ENCODE measurements at regions not wholly inside any gene's neighbourhood (a gene's known extent, or its start where the extent isn't known, plus 50 kb on each side); places are given as distances from the start of the nearest gene placed in this dataset.

GRCh38 chrX:1938190-1938589, 323.3 kb downstream of the ASMT start:
- peaks cover 4% of the 10 kb centered on the region for H3K4me1 ChIP-seq (ENCODE audit: control insufficient read depth, insufficient read depth, low read length)
- H3K27me3 Mint-ChIP-seq (ENCODE audit: low read depth in 2 of 2), result no peaks in the 10 kb centered on the region
- 86% methylated on average over 6 of the region's 6 CpGs for WGBS (ENCODE audit: insufficient coverage)
- ATAC-seq (no peak), DNase-seq (no peak)
- H3K9me3 ChIP-seq (ENCODE audit: control insufficient read depth, insufficient read depth, low read length), result peaks cover 14% of the 10 kb centered on the region
- no peak overlapping the region for H3K4me3 ChIP-seq (ENCODE audit: low read length)
- intact Hi-C loops (cut with micrococcal nuclease), result no loop called here
- no peaks in the 10 kb centered on the region for H3K36me3 ChIP-seq (ENCODE audit: control insufficient read depth, insufficient read depth, low read length)
- peak overlapping the region; percentile 41 to 64 for H3K27ac Mint-ChIP-seq
- H3K27ac ChIP-seq (ENCODE audit: low read length), result no peak overlapping the region
- H3K27me3 ChIP-seq (ENCODE audit: control insufficient read depth, insufficient read depth, low read length), result no peaks in the 10 kb centered on the region
- peaks cover 6 to 7% of the 10 kb centered on the region in 2 donors for H3K9me3 Mint-ChIP-seq
- no peak for TF ChIP-seq CTCF (IDR thresholded peaks at IDR 0.05)
- H3K4me1 Mint-ChIP-seq, result peaks cover 17 to 19% of the 10 kb centered on the region in 2 donors
- H3K36me3 Mint-ChIP-seq, result peaks cover 8% of the 10 kb centered on the region
- H3K4me3 Mint-ChIP-seq, result peak overlapping the region; percentile 45

- TF ChIP-seq CTCF (IDR thresholded peaks at IDR 0.05), result no peak
- peaks cover 14% of the 10 kb centered on the region for H3K9me3 ChIP-seq (ENCODE audit: control insufficient read depth, insufficient read depth, low read length)
- H3K27ac ChIP-seq (ENCODE audit: low read length), result no peak overlapping the region
- ATAC-seq (no peak), DNase-seq (no peak)
- no peak overlapping the region for H3K4me3 ChIP-seq (ENCODE audit: low read length)
- Mint-ChIP-seq H3K4me3 (no peak overlapping the region), H3K4me1 (peaks cover 14 to 17% of the 10 kb centered on the region in 2 donors), H3K27ac (no peak overlapping the region), H3K27me3 (ENCODE audit: low read depth in 2 of 2) (no peaks in the 10 kb centered on the region), H3K36me3 (peaks cover 8% of the 10 kb centered on the region), H3K9me3 (peaks cover 6 to 7% of the 10 kb centered on the region in 2 donors)
- H3K27me3 ChIP-seq (ENCODE audit: control insufficient read depth, insufficient read depth, low read length), result no peaks in the 10 kb centered on the region
- intact Hi-C loops (cut with micrococcal nuclease), result no loop called here
- WGBS (ENCODE audit: insufficient coverage), result 90% methylated on average over 6 of the region's 6 CpGs
- H3K36me3 ChIP-seq (ENCODE audit: control insufficient read depth, insufficient read depth, low read length), result no peaks in the 10 kb centered on the region
- peaks cover 4% of the 10 kb centered on the region for H3K4me1 ChIP-seq (ENCODE audit: control insufficient read depth, insufficient read depth, low read length)
Measured at GRCh38 chrX:1941321-1941720, 326.5 kb downstream of the ASMT start.

GRCh38 chrX:1945879-1946278, 331.0 kb downstream of the ASMT start:
- no peak for TF ChIP-seq CTCF (IDR thresholded peaks at IDR 0.05)
- Histone ChIP-seq H3K4me3 (ENCODE audit: low read length) (no peak overlapping the region), H3K36me3 (ENCODE audit: control insufficient read depth, insufficient read depth, low read length) (no peaks in the 10 kb centered on the region), H3K27me3 (ENCODE audit: control insufficient read depth, insufficient read depth, low read length) (no peaks in the 10 kb centered on the region), H3K4me1 (ENCODE audit: control insufficient read depth, insufficient read depth, low read length) (no peaks in the 10 kb centered on the region), H3K9me3 (ENCODE audit: control insufficient read depth, insufficient read depth, low read length) (no peaks in the 10 kb centered on the region), H3K27ac (ENCODE audit: low read length) (no peak overlapping the region)
- no peaks in the 10 kb centered on the region for H3K36me3 Mint-ChIP-seq
- ATAC-seq (no peak), DNase-seq (no peak)
- H3K4me3 Mint-ChIP-seq, result no peak overlapping the region
- H3K9me3 Mint-ChIP-seq, result no peaks in the 10 kb centered on the region
- WGBS (ENCODE audit: insufficient coverage), result 91% methylated on average over 8 of the region's 10 CpGs
- H3K4me1 Mint-ChIP-seq, result no peaks in the 10 kb centered on the region
- intact Hi-C loops (cut with micrococcal nuclease), result no loop called here
- H3K27ac Mint-ChIP-seq, result no peak overlapping the region
- H3K27me3 Mint-ChIP-seq (ENCODE audit: low read depth in 2 of 2), result no peaks in the 10 kb centered on the region

- H3K4me3 ChIP-seq (ENCODE audit: low read length), result no peak overlapping the region
- H3K9me3 ChIP-seq (ENCODE audit: control insufficient read depth, insufficient read depth, low read length), result no peaks in the 10 kb centered on the region
- no peak overlapping the region for H3K27ac Mint-ChIP-seq
- H3K27me3 ChIP-seq (ENCODE audit: control insufficient read depth, insufficient read depth, low read length), result no peaks in the 10 kb centered on the region
- DNase-seq (no peak), ATAC-seq (no peak)
- no peaks in the 10 kb centered on the region for H3K27me3 Mint-ChIP-seq (ENCODE audit: low read depth in 2 of 2)
- WGBS (ENCODE audit: insufficient coverage), result 96% methylated on average over 9 of the region's 9 CpGs
- H3K4me3 Mint-ChIP-seq, result no peak overlapping the region
- intact Hi-C loops (cut with micrococcal nuclease), result no loop called here
- H3K9me3 Mint-ChIP-seq, result no peaks in the 10 kb centered on the region
- H3K4me1 ChIP-seq (ENCODE audit: control insufficient read depth, insufficient read depth, low read length), result no peaks in the 10 kb centered on the region
- no peak for TF ChIP-seq CTCF (IDR thresholded peaks at IDR 0.05)
- no peak overlapping the region for H3K27ac ChIP-seq (ENCODE audit: low read length)
- H3K36me3 ChIP-seq (ENCODE audit: control insufficient read depth, insufficient read depth, low read length), result no peaks in the 10 kb centered on the region
- no peaks in the 10 kb centered on the region for H3K36me3 Mint-ChIP-seq
- no peaks in the 10 kb centered on the region for H3K4me1 Mint-ChIP-seq
Measured at GRCh38 chrX:1946974-1947373, 332.1 kb downstream of the ASMT start.
